D721Med (cell line): ENCODE measurements at regions not wholly inside any gene's neighbourhood (a gene's known extent, or its start where the extent isn't known, plus 50 kb on each side); places are given as distances from the start of the nearest gene placed in this dataset.

Experiments
- DNase-seq: peaks from one replicate; pipeline ENCODE4 v3.0.0; 2011; ENCODE audit warnings: low spot score; ENCODE audit not compliant: insufficient read length
- FAIRE-seq: peaks from 2 replicates; lab custom pipeline; 2011; peaks lifted over from hg19 to GRCh38; lab: Jason Lieb, UNC
- CTCF ChIP-seq: IDR thresholded peaks from 2 replicates; pipeline ENCODE4 v1.5.1; 2012; ENCODE audit warnings: mild to moderate bottlenecking, control low read depth; ENCODE audit not compliant: insufficient read depth; ENCODE audit errors: missing control alignments

DNA sequence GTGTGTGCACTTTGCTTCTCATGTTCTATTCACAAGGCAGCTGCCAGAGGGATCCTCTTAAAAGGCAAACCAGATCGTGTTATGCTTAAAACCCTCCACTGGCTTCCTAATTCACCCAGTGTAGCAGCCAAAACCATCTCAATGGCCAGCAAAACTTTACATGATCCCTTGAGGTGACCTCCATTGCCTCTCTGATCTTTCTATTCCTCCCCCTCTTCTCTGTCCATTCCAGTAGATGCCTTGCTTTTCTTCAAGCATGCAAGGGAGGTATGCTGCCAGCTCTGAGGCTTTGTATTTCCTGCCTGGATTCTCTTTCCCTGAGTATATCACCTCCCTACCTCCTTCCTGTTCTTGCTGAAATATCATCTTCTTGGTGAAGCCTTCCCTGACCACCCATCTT, 93.2 kb upstream of the KCNK2 start:
- no peak for TF ChIP-seq CTCF
- FAIRE-seq (no peak), DNase-seq (no peak)

GRCh38 chr1:214990619-214991018, 91.9 kb upstream of the KCNK2 start:
- TF ChIP-seq CTCF: no peak
- FAIRE-seq (peak; percentile 6), DNase-seq (no peak)

GRCh38 chr1:214991691-214992315, 90.7 kb upstream of the KCNK2 start:
- peak; percentile 46 for FAIRE-seq
- no peak for DNase-seq
- TF ChIP-seq CTCF: no peak

GRCh38 chr1:214993419-214993818, 89.1 kb upstream of the KCNK2 start:
- FAIRE-seq: no peak
- no peak for DNase-seq
- TF ChIP-seq CTCF: no peak

DNA sequence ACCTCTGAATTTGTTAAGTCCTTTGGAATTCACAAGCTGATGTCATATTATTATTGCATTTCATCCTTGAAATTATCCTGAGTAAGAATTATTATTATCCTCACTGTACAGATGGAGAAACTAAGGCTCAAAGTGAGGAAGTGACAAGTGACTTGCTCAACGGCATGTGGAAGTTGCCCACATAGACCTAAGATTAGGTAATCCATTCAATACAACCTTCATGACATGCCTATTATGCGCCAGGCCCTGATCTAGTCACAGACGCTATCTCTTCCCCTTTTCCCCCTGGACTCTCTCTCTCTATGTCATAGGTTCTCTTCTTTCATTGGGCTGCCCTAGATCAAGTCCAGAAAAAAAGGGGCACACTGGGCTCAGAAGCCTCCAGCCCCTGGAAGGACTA, 84.9 kb upstream of the KCNK2 start:
- no peak for TF ChIP-seq CTCF
- DNase-seq (no peak), FAIRE-seq (no peak)

DNA sequence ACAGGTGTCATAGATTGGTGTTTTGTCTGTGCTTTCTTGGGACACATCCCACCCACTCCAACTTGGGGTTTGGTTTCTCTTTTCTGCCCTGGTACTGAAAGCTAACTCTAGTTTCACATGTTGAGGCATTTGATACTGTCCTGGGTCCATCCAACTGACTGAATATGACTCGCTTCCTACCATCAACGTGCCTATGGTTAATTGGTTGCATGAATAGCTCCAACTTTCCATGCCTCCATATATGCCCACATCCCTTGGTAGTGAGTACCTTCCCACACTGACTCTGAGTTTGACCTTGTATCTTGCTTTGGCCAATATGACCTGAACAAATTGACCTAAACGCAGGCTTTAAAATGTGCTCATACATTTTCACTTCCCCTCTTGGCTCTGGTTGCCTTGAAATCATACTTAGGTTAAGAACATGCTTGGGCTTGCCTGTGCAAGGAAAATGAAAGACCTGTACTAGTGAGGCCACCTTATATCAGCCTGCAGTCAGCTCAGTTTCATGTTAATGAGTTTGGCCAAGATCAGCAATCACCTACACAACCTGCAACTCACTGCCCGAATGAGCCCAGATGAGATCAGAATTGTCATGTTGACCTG, 81.0 kb upstream of the KCNK2 start:
- DNase-seq (no peak), FAIRE-seq (no peak)

More for the DNA sequence above, 81.0 kb upstream of the KCNK2 start:
- TF ChIP-seq CTCF: no peak
